GM18499 (cell line): ENCODE measurements at regions not wholly inside any gene's neighbourhood (a gene's known extent, or its start where the extent isn't known, plus 50 kb on each side); places are given as distances from the start of the nearest gene placed in this dataset.
"Not testable (repeated sequence)": the region's sequence is repeated elsewhere in the genome, so short reads cannot be mapped to it uniquely, and the experiment has no call there.

ENCODE experiments used
- ATAC-seq: cut with Tn5 transposase; IDR thresholded peaks from one replicate; pipeline ENCODE4 v1.9.1; 2021; ENCODE audit warnings: moderate number of reproducible peaks; ENCODE audit not compliant: insufficient read depth, unreplicated experiment

DNA sequence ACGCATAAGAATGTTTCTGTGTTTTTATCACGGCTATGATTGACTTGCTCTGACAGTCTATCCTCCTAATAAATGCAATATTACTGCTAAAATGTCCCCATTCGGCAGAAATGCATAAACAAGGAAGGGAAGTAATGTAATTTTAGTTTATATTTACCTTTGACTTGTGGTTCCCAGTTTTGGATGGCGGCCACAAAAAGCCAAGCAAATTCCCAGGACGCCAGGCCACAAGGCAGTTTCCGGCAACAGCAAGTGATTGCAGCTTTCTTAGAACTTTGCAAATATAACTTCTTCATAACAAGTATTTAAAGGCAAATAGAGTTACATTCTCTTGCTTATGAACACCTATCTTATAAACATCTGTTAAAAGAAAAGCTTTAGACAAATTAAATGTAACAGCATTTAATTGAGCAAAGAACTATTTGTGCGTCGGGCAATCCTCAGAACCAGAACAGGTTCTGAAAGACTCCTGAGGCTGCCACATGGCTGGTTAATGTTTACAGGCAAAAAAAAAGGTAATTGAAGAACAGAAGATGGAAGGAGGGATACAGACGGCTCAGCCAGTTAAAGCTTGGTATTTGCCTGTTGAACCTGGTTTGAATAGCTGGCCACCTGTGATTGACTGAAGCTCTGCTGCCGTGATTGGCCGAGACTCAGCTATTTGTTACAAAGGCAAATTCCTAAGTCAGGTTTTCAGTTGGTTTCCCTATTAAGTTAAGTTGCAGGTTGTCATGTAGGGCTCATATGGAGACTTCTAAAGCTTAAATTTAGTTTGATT, 80.8 kb downstream of the C21orf91 start:
- ATAC-seq = no peak

DNA sequence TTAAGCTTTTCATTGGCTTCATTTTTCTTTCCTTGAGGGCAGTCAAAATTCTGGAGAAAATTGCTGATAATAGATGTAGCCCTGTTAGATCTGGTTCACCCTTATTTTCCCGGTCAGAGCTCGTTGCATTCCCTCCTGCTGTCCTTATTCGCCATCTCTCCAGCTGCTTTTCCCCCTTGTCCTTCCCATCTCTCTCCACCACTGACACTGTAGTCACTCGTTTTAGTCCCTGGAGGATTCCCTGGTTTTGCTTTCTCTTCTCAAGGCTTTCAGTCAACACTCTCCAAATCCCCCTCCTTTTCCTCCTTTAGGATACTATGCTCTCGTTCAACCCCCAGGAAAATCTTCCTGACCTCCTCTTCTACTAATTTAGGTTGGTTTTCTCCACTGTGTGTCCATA, 83.1 kb downstream of the C21orf91 start:
- ATAC-seq = no peak

DNA sequence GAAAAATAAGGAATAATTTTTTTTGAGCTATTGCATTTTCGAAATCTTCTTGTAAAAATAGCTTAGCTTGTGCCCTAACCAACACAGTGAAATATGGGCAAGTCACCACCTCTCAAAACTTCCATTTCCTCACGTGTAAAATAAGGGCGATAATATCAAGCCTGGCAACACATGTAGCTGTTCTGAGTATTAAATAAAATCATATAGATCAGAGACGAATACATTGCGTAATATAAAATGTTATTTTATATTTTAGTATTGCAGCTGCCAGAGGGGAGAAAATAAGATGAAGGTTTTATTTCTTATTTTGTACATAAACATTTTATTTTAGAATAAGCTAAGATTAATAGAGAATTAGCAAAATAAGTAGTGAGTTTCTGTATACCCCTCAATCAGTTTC, 85.9 kb downstream of the C21orf91 start:
- no peak for ATAC-seq

DNA sequence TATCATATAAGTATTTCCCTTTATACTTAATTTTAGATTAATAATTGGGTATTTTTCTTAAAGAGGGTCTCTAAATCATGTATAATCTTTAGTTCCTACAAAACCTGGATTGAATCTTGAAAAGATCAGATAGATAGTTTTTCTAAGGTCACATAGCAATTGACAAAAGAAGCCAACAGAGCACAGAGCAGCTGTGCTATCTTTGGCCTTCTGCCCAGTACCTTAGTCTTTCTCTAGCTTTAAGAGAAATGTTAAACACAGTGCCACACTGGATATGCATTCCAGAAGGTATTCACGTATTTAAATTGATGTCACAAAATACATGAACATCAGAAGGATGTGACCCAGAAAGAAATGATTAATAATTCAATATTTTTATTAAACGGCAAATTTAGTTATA, 86.8 kb downstream of the C21orf91 start:
- ATAC-seq = no peak

DNA sequence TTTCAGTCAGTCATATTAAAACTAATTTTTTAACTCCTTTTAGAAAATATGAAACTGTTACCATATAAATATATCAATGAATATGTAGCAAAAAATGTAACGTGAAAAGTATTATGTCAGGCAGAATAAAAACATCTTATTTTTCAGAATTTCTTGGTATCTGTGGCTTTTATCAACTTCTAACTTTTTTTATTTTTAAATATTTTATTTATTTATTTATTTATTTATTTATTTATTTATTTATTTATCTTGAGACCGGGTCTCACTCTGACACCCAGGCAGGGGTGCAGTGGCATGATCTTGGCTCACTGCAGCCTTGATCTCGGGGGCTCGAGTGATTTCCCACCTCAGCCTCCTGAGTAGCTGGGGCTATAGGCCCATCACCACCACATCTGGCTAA, 87.6 kb downstream of the C21orf91 start:
- ATAC-seq = no peak

DNA sequence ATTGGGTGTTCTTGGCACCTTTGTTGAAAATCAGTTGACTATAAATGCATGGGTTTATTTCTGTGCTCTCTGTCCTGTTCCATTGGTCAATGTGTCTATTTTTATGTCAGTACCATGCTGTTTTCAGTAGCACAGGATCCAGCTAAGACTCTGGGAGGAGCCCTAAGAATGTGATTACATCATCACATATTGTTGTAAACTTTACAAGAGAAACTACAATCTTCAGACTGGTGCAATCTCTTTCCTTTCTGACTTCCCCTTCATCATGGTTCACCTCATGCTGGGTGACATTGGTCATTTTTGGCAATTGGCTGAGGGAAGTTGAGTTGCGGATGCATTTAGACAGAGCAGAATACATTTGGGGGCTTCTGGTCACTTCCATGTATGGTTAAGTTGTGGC, 88.4 kb downstream of the C21orf91 start:
- ATAC-seq = no peak

DNA sequence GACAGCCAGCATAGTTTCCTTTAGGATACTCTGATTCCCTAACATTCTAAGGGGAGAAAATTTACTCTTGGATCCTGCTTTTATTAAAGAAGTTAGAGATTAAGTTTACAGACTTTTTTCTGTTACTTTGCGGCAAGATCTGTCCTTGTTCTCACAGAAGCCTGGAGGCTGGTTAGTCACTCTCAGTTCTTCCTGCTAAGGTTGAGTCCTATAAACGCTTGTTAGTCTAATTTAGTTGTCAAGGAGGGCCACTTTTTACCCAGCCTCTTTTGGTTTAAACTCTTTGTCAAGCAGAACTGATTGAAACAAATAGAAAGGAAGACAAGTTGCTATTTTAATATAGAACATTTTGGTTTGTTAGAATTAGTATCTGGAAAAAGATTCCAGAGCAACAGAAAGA, 89.7 kb downstream of the C21orf91 start:
- no peak for ATAC-seq

DNA sequence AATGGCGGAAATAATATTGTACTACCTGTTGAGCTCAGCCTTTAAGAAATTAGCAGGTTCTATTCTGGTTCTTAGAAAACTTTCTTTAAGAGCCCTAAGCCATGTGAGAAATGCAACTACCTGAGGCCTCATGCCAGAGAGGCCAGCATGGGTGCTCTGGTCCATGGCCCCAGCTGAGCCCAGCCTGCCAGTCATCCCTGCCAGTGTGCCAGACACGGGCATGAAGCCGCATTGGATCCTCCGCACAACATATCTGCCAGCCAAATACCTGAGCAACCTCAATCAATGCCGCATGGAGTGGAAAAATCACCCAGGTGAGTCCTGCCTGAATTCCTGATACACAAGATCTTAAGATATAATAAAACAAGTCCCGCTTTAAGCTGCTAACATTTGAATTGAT, 91.8 kb downstream of the C21orf91 start:
- no peak for ATAC-seq

DNA sequence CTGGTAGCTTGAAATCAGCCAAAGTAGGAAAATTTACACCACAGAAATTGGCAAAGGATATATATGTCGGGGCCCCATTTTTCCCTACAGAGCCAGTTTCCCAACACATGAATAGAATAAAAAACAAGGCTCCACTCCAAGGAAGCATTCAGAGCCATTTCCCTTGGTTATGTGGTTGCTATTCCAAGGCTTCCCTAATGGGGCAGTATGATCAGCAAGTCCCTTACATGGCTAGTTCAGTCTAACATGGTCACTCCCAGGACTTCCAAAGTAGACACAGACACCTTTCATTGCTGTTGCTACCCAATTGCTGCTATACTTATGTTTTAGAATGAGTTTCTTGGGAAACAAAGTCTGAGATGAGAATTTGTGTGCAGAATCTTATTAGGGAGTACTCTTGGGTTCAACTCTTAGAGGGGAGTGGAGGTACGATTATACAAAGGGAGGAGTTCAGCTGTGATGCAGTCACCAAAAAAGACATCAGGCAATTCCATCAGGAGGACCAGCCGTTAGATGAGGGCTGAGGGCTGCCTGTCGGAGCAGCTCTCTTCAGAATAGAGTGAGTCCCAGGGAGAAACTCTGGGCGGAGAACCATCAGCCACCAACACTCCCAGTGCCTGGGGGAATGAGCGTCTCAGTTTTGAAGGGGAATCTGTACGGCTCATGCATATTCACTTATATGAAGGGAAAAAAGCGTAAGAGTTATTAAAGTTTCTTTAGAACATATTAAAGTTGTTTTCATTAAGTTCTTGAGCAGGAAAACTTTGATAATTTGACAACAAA, 92.9 kb downstream of the C21orf91 start:
- ATAC-seq = no peak

DNA sequence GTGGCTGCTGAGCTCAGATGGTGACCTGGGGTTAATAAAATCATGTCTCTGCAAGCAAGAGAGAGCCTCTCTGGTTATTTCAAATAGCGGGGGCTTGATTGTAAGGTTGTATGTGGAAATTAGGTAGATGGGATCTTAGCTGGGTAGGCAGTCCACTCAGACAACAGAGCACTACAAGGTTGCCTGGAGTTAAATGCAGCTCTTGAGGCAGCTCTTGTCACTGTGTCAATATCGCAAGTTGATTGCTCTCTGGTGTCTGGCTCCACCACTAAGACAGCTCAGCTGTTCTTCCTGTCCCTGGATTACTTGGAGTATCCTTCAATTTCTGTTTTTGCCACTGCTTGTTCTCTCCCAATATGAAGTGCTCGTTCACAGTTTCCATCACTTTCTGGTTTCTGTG, 93.8 kb downstream of the C21orf91 start:
- no peak for ATAC-seq

DNA sequence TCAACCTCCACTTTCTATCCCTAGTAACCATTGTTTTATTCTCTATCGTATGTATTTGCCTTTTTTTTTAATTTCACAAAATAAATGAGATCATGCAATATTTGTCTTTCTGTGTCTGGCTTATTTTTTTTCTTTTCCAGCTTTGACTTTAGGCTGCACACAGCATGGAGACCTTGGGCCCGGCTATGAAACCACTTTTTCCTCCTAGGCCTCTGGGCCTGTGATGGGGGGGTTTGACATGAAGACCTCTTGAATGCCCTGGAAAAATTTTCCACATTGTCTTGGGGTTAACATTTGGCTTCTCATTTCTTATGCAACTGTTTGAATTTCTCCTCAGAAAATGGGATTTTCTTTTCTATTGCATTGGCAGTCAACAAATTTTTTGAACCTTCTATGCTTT, 100.2 kb upstream of the BTG3 start:
- no peak for ATAC-seq

DNA sequence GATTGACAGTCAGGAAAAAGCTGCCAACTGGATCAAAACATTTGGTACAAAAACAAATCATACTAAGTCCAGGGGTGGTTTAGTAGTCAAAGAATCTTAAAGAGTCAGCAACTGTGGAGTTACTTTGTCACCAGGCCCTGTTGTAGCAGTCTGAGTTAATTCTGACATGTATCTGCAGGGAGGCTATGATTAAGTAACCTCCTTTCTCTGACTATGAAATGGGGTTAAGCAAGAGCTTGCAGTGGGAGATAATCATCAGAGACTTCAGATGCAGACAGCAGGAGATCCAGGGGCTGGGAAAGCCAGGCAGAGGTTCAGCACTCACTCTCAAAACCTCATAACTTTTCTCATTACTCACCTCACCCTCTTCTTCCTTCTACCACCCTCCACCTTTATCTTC, 99.2 kb upstream of the BTG3 start:
- no peak for ATAC-seq

DNA sequence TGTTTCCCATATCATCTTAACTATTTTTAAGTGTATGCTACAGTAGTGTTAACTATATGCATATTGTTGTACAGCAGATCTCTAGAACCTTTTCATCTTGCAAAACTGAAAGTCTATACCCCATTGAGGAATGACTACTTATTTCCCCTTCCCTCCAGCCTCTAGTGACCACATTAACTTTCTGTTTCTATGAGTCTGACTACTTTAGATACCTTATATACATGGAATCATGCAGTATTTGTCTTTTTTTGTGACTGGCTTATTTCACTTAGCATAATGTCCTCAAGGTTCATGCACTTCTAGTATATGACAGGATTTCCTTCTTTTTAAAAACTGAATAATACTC, 96.5 kb upstream of the BTG3 start:
- peak; percentile 99 for ATAC-seq

DNA sequence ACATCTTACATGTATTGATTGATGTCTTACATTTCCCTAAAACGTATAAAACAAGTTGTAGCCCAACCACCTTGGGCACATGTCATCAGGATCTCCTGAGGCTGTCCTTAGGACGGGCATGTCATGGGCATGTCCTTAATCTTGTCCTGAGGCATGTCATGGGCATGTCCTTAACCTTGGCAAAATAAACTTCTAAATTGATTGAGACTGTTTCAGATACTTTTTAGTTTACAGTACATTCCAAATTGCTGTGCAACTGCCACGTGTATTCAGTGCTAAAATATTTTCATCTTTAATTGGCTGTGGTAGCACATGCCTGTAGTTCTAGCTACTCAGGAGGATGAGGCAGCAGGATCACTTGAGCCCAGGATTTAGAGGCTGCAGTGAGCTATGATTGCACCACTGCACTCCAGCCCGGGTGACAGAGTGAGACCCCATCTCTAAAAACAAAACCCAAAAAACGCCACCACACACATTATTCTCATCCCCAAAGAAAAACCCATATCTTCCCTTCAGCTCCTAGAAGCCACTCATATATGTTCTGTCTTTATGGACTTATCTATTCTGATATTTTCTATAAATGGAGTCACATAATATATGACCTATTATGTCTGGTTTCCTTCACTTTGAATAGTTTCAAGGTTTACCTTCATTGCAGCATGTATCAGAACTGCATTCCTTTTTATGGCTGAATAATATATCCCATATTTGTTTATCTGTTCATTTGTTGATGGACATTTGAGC, 96.0 kb upstream of the BTG3 start:
- peak; percentile 23 for ATAC-seq

DNA sequence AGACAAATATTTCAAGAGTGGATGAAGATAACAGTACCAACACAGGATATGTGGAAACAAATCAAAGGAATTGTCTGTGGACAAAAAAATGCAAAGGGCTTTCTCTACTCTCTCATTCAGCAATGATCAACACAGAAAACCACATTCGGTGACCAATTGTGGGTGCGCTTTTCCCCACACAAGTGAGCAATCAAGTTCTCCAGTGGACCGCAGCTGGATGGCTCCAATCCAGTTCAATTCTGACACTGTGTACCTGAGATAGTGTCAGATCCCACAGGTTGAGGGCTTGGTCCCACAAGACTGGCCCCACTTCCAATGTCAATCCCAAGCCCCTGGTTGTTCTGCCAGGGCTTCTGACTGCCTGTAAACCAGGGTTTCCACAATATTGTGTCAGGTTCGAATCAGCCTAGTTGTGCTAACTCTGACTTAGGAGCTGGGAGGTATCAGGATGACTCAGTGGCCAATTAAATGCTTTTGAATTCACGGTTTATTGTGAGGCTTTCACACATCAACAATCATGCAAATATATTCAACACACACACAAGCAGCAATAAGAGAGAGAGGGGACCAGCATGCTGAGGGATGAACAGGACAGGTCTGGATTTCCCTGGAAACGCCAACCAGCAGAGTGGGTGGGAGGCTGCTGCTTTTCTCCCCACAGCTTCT, 87.0 kb upstream of the BTG3 start:
- no peak for ATAC-seq

DNA sequence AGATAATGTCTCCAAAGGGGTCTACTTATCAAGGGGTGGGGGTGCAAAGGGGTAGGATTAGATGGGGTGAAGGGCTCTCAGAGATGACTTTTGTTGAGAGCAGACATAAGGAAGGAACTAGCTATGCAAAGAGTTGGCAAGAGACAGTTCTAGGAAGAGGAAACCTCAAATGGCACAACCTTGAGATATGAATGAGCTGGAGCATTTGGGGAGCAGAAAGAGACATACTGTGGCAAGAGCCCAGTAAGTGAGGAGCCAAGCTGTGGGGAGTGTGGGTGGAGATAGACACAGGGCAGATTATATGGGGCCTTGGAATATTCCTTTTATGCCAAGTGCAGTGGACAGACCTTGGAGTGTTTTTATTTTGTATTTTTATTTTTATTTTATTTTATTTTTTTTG, 84.8 kb upstream of the BTG3 start:
- no peak for ATAC-seq

DNA sequence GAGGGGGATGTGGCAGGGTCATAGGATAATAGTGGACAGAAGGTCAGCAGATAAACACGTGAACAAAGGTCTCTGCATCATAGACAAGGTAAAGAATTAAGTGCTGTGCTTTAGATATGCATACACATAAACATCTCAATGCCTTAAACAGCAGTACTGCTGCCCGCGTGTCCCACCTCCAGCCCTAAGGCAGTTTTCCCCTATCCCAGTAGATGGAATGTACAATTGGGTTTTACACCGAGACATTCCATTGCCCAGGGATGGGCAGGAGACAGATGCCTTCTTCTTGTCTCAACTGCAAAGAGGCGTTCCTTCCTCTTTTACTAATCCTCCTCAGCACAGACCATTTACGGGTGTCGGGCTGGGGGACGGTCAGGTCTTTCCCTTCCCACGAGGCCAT, 81.7 kb upstream of the BTG3 start:
- ATAC-seq = not testable (repeated sequence)

DNA sequence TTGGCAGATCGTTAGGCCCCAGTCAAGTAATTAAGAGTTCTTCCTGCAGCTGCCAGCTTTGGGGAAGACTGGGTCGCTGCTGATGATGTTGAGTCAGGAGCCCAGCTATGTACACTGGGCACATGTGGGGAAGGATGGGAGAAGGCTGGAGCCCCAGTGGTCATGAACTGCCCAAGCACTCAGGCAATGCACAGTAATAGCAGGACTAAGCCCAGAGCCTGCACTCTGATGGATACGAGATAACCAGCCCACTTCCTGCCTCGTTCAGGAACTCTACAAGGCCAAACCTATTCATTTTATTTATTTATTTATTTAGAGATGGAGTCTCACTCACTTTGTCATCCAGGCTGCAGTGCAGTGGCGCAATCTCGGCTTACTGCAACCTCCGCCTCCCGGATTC, 81.1 kb upstream of the BTG3 start:
- ATAC-seq = no peak

DNA sequence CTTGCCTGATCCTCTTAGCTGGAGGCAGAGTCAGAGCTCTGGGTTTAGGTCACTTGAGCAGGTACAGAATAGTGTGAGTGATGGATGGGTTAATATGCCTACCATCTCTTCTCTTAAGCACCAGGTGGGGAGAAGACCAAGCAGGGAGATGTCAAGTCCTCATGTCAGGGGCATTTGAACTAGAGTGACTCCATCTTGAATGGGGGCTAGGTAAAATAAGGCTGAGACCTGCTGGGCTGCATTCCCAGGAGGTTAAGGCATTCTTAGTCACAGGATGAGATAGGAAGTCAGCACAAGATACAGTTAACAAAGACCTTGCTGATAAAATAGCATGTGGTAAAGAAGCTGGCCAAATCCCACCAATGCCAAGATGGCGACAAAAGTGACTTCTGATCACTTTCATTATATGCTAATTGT, 77.4 kb upstream of the BTG3 start:
- ATAC-seq = no peak

DNA sequence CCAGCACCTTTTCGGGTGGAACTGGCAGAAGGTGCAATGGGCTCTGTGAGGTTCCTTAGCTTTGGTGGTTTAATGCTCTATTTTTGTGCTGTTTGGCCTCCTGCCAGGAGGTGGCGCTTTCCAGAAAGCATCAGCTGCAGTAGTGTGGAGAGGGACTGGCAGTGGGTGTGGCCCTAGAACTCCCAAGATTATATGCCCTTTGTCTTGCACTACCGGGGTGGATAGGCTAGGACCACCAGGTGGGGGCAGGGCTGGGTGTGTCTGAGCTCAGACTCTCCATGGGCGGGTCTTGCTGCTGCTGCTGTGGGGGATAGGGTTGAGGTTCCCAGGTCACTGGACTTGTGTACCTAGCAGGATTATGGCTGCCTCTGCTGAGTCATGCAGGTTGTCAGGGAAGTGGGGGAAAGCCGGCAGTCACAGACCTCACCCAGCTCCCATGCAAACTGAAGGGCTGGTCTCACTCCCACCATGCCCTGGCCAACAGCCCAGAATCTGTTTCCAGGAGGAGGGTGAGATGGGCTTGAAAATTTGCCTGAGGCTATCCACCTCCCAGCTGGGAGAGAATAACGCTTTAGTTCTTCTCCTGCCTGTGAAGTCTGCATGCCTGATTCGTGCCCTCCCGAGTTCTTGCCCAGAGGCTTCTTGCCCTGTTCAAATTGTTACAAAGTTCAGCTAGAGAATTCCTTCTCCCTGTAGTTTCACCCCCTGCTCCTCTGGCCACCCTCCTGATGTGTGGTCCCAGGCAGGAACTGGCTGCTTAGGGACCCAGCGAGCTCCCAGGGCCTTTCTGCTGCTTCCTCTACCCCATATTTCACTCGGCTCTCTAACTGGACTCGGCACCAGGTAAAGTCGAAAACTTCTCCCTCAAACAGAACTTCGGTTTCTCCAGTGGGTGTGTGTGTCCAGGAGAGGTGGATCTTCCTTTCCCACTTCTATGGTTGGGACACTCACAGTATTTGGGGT, 76.5 kb upstream of the BTG3 start:
- no peak for ATAC-seq
